Adrenal gland (tissue), 9 donors: ENCODE measurements at regions not wholly inside any gene's neighbourhood (a gene's known extent, or its start where the extent isn't known, plus 50 kb on each side); places are given as distances from the start of the nearest gene placed in this dataset.

Source experiments
- DNase-seq, 7 donors: peaks; one replicate each; pipeline ENCODE4 v3.0.0-alpha.2; 2019 to 2020
- H3K27ac ChIP-seq, 5 donors: fragments of 200-600 bp; sonication (generic) in 4 of 5; 1 replicate in 3 of 5; 2 replicates in 2 of 5; pipeline versions ENCODE4 v1.5.1 to v1.8.0; 2016 to 2020; ENCODE audit warnings: mild to moderate bottlenecking in 1 of 5
- H3K27me3 ChIP-seq: fragments of 200-600 bp; 2 replicates; pipeline ENCODE4 v1.8.0; 2021
- H3K36me3 ChIP-seq, 2 donors: fragments of 200-600 bp; replicated peaks in 1 of 2; 1 replicate in 1 of 2; 2 replicates in 1 of 2; pipeline versions ENCODE4 v1.5.1 to v1.8.0; 2018 to 2022
- H3K4me1 ChIP-seq, 2 donors: fragments of 200-600 bp; replicated peaks in 1 of 2; 1 replicate in 1 of 2; 2 replicates in 1 of 2; pipeline versions ENCODE4 v1.5.1 to v1.8.0; 2018 to 2021
- H3K4me3 ChIP-seq, 4 donors: fragments of 200-600 bp; sonication (generic) in 3 of 4; one replicate each; pipeline ENCODE4 v1.5.1; 2016 to 2018
- H3K9me3 ChIP-seq, 3 donors: fragments of 200-600 bp; sonication (generic) in 1 of 3; replicated peaks in 1 of 3; 1 replicate in 2 of 3; 2 replicates in 1 of 3; pipeline versions ENCODE4 v1.5.1 to v1.8.0; 2016 to 2021
- CTCF ChIP-seq, 6 experiments: fragments of 450-650 bp in 4 of 6; fragments of 200-600 bp in 2 of 6; sonication (generic) in 1 of 6; IDR thresholded peaks; 1 replicate in 5 of 6; 2 replicates in 1 of 6; pipeline versions ENCODE4 v1.5.1 to v1.8.0; 2016 to 2021; ENCODE audit warnings: antibody characterized with exemption in 6 of 6, mild to moderate bottlenecking in 2 of 6, moderate library complexity in 1 of 6
- POLR2A ChIP-seq, 2 donors: fragments of 450-650 bp; IDR thresholded peaks; one replicate each; pipeline ENCODE4 v1.6.1; 2017; ENCODE audit warnings: antibody characterized with exemption in 2 of 2, mild to moderate bottlenecking in 2 of 2, moderate library complexity in 1 of 2
- WGBS, 4 donors: extraction: QIAGEN DNeasy Blood & Tissue Kit in 2 of 4; methylation state at CpG; one replicate each; pipeline versions ENCODE4 v1.1.5 to v1.1.7; 2013 to 2017; 5-methylcytosine and 5-hydroxymethylcytosine counted together
- intact Hi-C, 2 donors: fragments of 100-400 bp; cut with DNase I; formaldehyde crosslinking; loops; one replicate each; pipeline versions ENCODE4 v1.14.1 to v1.15.0; 2022 to 2023
- donor health status: healthy with polysubstance abuse.
- donor health status: Bipolar disorder and iron deficiency.
- donor health status: DM: yes; HTN: yes; CAD: no.
- donor health status: DM: no; HTN: no; CAD: no.
- donor health status: DM: no; HTN: no; CAD: no.

- Histone ChIP-seq H3K36me3 (no peaks in the 10 kb centered on the region), H3K27ac (no peak overlapping the region), H3K4me1 (no peaks in the 10 kb centered on the region), H3K4me3 (no peak overlapping the region), H3K9me3 (no peaks in the 10 kb centered on the region), H3K27me3 (no peaks in the 10 kb centered on the region)
- no peak for DNase-seq
- 82 to 96% (median 88%) methylated on average over 5 of the region's 5 CpGs for WGBS, 4 donors
- TF ChIP-seq CTCF (IDR thresholded peaks at IDR 0.05) (no peak), POLR2A (IDR thresholded peaks at IDR 0.05) (no peak)
- intact Hi-C loops: no loop called here
Measured at GRCh38 chr18:22073411-22073810, 96.0 kb upstream of the GATA6 start.

GRCh38 chr18:22074282-22075070 lies 94.9 kb upstream of the GATA6 start:
- H3K36me3 ChIP-seq: no peaks in the 10 kb centered on the region
- WGBS, 4 donors: 72 to 77% (median 74%) methylated on average over 6 of the region's 6 CpGs

GRCh38 chr18:22080035-22080434 lies 89.4 kb upstream of the GATA6 start:
- H3K4me3 ChIP-seq: no peak overlapping the region
- no peaks in the 10 kb centered on the region for H3K27me3 ChIP-seq
- DNase-seq: no peak
- intact Hi-C loops: no loop called here
- WGBS, 4 donors: 68 to 86% (median 75%) methylated on average over 3 of the region's 3 CpGs
- TF ChIP-seq POLR2A (IDR thresholded peaks at IDR 0.05) (no peak), CTCF (IDR thresholded peaks at IDR 0.05) (no peak)
- no peak overlapping the region for H3K27ac ChIP-seq
- no peaks in the 10 kb centered on the region for H3K36me3 ChIP-seq
- H3K9me3 ChIP-seq: no peaks in the 10 kb centered on the region
- H3K4me1 ChIP-seq: no peaks in the 10 kb centered on the region

More at GRCh38 chr18:22074282-22075070, 94.9 kb upstream of the GATA6 start:
- DNase-seq: no peak
- Histone ChIP-seq H3K4me3 (no peak overlapping the region), H3K27me3 (no peaks in the 10 kb centered on the region), H3K9me3 (no peaks in the 10 kb centered on the region), H3K27ac (no peak overlapping the region), H3K4me1 (no peaks in the 10 kb centered on the region)
- TF ChIP-seq POLR2A (IDR thresholded peaks at IDR 0.05) (no peak), CTCF (IDR thresholded peaks at IDR 0.05) (no peak)
- intact Hi-C loops: no loop called here

- no peak for TF ChIP-seq CTCF (IDR thresholded peaks at IDR 0.05)
- TF ChIP-seq POLR2A (IDR thresholded peaks at IDR 0.05): no peak
- DNase-seq: no peak
- H3K27ac ChIP-seq: no peak overlapping the region
- H3K4me3 ChIP-seq: no peak overlapping the region
- H3K9me3 ChIP-seq: no peaks in the 10 kb centered on the region
- H3K27me3 ChIP-seq: no peaks in the 10 kb centered on the region
- no peaks in the 10 kb centered on the region for H3K36me3 ChIP-seq
- no peaks in the 10 kb centered on the region for H3K4me1 ChIP-seq
- WGBS, 4 donors: 92 to 98% (median 97%) methylated on average over 11 to 14 of the region's 14 CpGs
- intact Hi-C loops: no loop called here
Measured at GRCh38 chr18:22082408-22082807, 87.0 kb upstream of the GATA6 start.
